ENCODE measurements at regions not wholly inside any gene's neighbourhood (a gene's known extent, or its start where the extent isn't known, plus 50 kb on each side); places are given as distances from the start of the nearest gene placed in this dataset.

GRCh38 chr21:14617040-14617393 is 70.9 kb upstream of the SAMSN1 start:
- Histone ChIP-seq H3K9me3 (ENCODE audit: low read depth) (no peaks in the 10 kb centered on the region), H3K4me1 (ENCODE audit: insufficient read depth) (no peaks in the 10 kb centered on the region), H4K20me1 (ENCODE audit: insufficient read depth, poor library complexity, severe bottlenecking) (no peaks in the 10 kb centered on the region), H3K79me2 (no peaks in the 10 kb centered on the region), H3K27ac (no peak overlapping the region), H3K9me2 (replicated peaks; ENCODE audit: insufficient read depth) (no peaks in the 10 kb centered on the region), H3K4me3 (no peak overlapping the region), H2AFZ (no peak overlapping the region), H3K27me3 (no peaks in the 10 kb centered on the region), H3K4me2 (no peak overlapping the region), H3K36me3 (replicated peaks; ENCODE audit: insufficient read depth, low read depth) (no peaks in the 10 kb centered on the region)
- WGBS (ENCODE audit: low lambda C conversion rate, missing lambda C conversion rate): 47% methylated on average over 2 of the region's 2 CpGs
- DNase-seq (ENCODE audit: low spot score): no peak
- TF ChIP-seq, protein P1, sequence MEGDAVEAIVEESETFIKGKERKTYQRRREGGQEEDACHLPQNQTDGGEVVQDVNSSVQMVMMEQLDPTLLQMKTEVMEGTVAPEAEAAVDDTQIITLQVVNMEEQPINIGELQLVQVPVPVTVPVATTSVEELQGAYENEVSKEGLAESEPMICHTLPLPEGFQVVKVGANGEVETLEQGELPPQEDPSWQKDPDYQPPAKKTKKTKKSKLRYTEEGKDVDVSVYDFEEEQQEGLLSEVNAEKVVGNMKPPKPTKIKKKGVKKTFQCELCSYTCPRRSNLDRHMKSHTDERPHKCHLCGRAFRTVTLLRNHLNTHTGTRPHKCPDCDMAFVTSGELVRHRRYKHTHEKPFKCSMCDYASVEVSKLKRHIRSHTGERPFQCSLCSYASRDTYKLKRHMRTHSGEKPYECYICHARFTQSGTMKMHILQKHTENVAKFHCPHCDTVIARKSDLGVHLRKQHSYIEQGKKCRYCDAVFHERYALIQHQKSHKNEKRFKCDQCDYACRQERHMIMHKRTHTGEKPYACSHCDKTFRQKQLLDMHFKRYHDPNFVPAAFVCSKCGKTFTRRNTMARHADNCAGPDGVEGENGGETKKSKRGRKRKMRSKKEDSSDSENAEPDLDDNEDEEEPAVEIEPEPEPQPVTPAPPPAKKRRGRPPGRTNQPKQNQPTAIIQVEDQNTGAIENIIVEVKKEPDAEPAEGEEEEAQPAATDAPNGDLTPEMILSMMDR (IDR thresholded peaks at IDR 0.05; ENCODE audit: poor library complexity): no peak
- TF ChIP-seq EZH2 (IDR thresholded peaks at IDR 0.05; ENCODE audit: borderline replicate concordance) (no peak), EZH2phosphoT487 (IDR thresholded peaks at IDR 0.05; ENCODE audit: low read depth, severe bottlenecking, unreplicated experiment) (no peak)

DNA sequence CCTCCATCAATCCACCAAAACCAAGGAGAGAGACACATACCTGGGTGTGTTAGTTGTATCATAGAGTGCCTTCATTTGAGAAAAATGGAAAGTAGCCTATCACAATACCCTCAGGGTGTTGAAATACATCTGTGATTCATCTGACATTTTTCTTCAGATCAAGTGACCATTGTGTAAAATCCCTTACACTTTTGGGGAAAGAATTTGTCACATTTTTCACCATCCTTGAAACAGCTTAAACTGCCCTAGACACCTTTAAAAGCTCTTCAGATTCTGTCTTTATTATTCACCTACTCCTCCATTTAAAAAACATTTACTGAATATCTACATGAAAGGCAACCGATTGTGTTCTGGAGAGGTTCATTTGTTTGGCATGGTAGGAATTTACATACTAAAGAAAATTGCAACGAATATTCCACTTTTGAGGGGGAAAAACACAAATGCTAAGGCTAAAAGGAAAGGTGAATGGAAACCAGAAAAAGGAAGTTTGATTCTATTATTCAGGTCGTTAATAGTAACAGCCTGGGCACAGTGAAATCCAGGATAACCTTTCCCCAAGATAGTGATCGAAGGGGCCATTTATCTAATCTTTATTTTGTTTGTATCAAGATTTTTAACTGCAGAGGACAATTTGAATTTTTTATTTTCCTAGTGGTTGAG is 70.4 kb upstream of the SAMSN1 start:
- H2AFZ ChIP-seq: no peak overlapping the region
- WGBS (ENCODE audit: low lambda C conversion rate, missing lambda C conversion rate): 35% methylated on average over 4 of the region's 4 CpGs
- TF ChIP-seq, protein P1 (IDR thresholded peaks at IDR 0.05; ENCODE audit: poor library complexity): no peak
- TF ChIP-seq EZH2 (IDR thresholded peaks at IDR 0.05; ENCODE audit: borderline replicate concordance) (no peak), EZH2phosphoT487 (IDR thresholded peaks at IDR 0.05; ENCODE audit: low read depth, severe bottlenecking, unreplicated experiment) (no peak)

GRCh38 chr21:14615359-14615974 is 69.4 kb upstream of the SAMSN1 start:
- Histone ChIP-seq H3K4me3 (no peak overlapping the region), H3K4me1 (ENCODE audit: insufficient read depth) (no peaks in the 10 kb centered on the region), H3K36me3 (replicated peaks; ENCODE audit: insufficient read depth, low read depth) (no peaks in the 10 kb centered on the region), H3K79me2 (no peaks in the 10 kb centered on the region), H3K9me2 (replicated peaks; ENCODE audit: insufficient read depth) (no peaks in the 10 kb centered on the region), H3K27ac (no peak overlapping the region), H3K27me3 (no peaks in the 10 kb centered on the region), H3K4me2 (no peak overlapping the region), H2AFZ (no peak overlapping the region), H4K20me1 (ENCODE audit: insufficient read depth, poor library complexity, severe bottlenecking) (no peaks in the 10 kb centered on the region), H3K9me3 (ENCODE audit: low read depth) (no peaks in the 10 kb centered on the region)
- DNase-seq (ENCODE audit: low spot score): no peak
- WGBS (ENCODE audit: low lambda C conversion rate, missing lambda C conversion rate): 43% methylated on average over 4 of the region's 4 CpGs
- TF ChIP-seq, protein P1 (IDR thresholded peaks at IDR 0.05; ENCODE audit: poor library complexity): no peak
- no peak for TF ChIP-seq EZH2phosphoT487 (IDR thresholded peaks at IDR 0.05; ENCODE audit: low read depth, severe bottlenecking, unreplicated experiment)
- no peak for TF ChIP-seq EZH2 (IDR thresholded peaks at IDR 0.05; ENCODE audit: borderline replicate concordance)

More for the DNA sequence above, 70.4 kb upstream of the SAMSN1 start:
- Histone ChIP-seq H3K27me3 (no peaks in the 10 kb centered on the region), H3K4me3 (no peak overlapping the region), H3K9me3 (ENCODE audit: low read depth) (no peaks in the 10 kb centered on the region), H3K9me2 (replicated peaks; ENCODE audit: insufficient read depth) (no peaks in the 10 kb centered on the region), H3K79me2 (no peaks in the 10 kb centered on the region), H3K4me1 (ENCODE audit: insufficient read depth) (no peaks in the 10 kb centered on the region), H3K27ac (no peak overlapping the region), H3K36me3 (replicated peaks; ENCODE audit: insufficient read depth, low read depth) (no peaks in the 10 kb centered on the region), H3K4me2 (no peak overlapping the region), H4K20me1 (ENCODE audit: insufficient read depth, poor library complexity, severe bottlenecking) (no peaks in the 10 kb centered on the region)
- DNase-seq (ENCODE audit: low spot score): no peak

Data from hepatocyte (in vitro differentiated cells).